ENCODE measurements at regions not wholly inside any gene's neighbourhood (a gene's known extent, or its start where the extent isn't known, plus 50 kb on each side); places are given as distances from the start of the nearest gene placed in this dataset.

DNA sequence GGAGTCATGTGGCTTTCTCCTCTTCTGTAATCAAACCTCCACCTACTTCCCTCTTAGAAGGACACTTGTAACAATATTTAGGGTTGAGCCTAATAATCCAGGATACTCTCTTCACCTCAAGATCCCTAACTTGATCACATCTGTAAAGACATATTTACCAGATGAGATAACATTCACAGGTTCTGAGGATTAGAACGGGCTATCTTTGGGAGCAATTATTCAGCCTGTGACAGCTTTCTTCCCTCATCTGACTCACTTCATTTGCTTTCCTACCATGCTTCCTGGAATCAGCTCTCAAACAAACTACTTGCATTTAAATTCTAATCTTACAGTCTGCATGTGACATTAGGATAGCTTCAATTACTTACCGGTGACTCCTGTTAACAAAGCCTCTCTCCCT is 133.5 kb upstream of the NDST3 start:
- TF ChIP-seq CTCF (IDR thresholded peaks at IDR 0.05) (no peak), TCF7L2 (IDR thresholded peaks at IDR 0.05; ENCODE audit: low read depth, low read length) (no peak)
